Suprapubic skin (tissue), 3 donors: ENCODE measurements at regions not wholly inside any gene's neighbourhood (a gene's known extent, or its start where the extent isn't known, plus 50 kb on each side); places are given as distances from the start of the nearest gene placed in this dataset.

Source experiments
- CTCF ChIP-seq, 2 donors: fragments of 200-600 bp in 1 of 2; fragments of 450-650 bp in 1 of 2; sonication (generic) in 1 of 2; IDR thresholded peaks; one replicate each; pipeline ENCODE4 v1.5.1; 2016 to 2019; ENCODE audit warnings: antibody characterized with exemption in 2 of 2, mild to moderate bottlenecking in 1 of 2, moderate library complexity in 1 of 2
- EP300 ChIP-seq: sonication (generic); formaldehyde crosslinking; IDR thresholded peaks from one replicate; pipeline ENCODE4 v1.6.1; 2017; ENCODE audit warnings: antibody characterized with exemption
- POLR2A ChIP-seq, 2 donors: fragments of 450-650 bp; IDR thresholded peaks; one replicate each; pipeline ENCODE4 v1.6.1; 2017; ENCODE audit warnings: antibody characterized with exemption in 2 of 2, mild to moderate bottlenecking in 2 of 2, moderate library complexity in 2 of 2

GRCh38 chr20:59413326-59413865, 113.0 kb downstream of the EDN3 start:
- TF ChIP-seq CTCF (IDR thresholded peaks at IDR 0.05) (no peak), POLR2A (IDR thresholded peaks at IDR 0.05) (no peak), EP300 (no peak)
